HFF-Myc (cell line): ENCODE measurements at regions not wholly inside any gene's neighbourhood (a gene's known extent, or its start where the extent isn't known, plus 50 kb on each side); places are given as distances from the start of the nearest gene placed in this dataset.

Experiments used
- DNase-seq: peaks from one replicate; pipeline ENCODE4 v3.0.0-alpha.2; 2011; ENCODE audit warnings: low read depth; ENCODE audit errors: extremely low read depth
- H3K4me3 ChIP-seq: replicated peaks from 2 replicates; pipeline ENCODE4 v1.5.1; 2011; ENCODE audit warnings: low read depth, mild to moderate bottlenecking, control low read depth, low read length
- TF ChIP-seq, protein P1 (sequence below): IDR thresholded peaks from 2 replicates; pipeline ENCODE4 v1.5.1; 2012; ENCODE audit warnings: mild to moderate bottlenecking, low read depth, low read length, control low read depth; ENCODE audit errors: missing control alignments

DNA sequence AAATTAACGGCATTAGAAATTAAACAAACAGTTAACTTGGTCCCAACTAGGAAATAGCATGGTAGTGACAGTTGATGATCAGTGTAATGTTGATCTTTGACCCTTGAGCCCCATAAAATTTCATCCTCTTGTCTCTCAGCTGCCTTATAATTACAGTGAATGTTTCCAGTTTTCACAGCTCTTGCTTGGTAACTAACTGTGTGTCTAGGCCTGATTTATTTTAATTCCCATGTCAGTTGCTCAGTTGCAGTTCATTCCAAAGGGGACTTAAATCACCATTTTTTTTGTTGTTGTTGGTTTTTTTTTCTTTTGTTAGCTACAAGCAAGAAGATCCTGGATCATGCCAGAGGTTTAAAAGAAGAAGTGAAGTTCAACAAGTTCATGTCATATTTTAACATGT is 1883.7 kb upstream of the FLRT2 start:
- no peak overlapping the region for H3K4me3 ChIP-seq
- TF ChIP-seq, protein P1, sequence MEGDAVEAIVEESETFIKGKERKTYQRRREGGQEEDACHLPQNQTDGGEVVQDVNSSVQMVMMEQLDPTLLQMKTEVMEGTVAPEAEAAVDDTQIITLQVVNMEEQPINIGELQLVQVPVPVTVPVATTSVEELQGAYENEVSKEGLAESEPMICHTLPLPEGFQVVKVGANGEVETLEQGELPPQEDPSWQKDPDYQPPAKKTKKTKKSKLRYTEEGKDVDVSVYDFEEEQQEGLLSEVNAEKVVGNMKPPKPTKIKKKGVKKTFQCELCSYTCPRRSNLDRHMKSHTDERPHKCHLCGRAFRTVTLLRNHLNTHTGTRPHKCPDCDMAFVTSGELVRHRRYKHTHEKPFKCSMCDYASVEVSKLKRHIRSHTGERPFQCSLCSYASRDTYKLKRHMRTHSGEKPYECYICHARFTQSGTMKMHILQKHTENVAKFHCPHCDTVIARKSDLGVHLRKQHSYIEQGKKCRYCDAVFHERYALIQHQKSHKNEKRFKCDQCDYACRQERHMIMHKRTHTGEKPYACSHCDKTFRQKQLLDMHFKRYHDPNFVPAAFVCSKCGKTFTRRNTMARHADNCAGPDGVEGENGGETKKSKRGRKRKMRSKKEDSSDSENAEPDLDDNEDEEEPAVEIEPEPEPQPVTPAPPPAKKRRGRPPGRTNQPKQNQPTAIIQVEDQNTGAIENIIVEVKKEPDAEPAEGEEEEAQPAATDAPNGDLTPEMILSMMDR, result no peak
- DNase-seq, result no peak

DNA sequence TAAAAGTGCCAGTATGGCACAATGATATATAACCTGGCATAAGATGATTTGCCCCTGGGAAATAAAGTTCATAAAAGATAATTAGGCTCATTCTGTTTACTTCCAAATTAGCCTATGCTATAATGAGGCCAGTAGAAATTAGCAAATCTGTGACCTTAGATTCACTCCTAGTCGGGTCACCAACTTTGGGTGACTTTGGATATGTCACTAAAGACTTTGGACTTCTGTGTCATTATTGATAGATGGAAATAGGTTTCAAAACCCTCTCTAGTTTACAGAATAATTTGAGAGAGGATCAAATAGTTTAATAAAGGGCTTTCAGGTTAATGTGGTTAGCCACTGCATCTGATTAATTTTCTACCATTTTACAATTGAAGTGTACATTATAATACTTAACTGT is 1869.3 kb upstream of the FLRT2 start:
- TF ChIP-seq, protein P1, result no peak
- H3K4me3 ChIP-seq, result no peak overlapping the region

DNA sequence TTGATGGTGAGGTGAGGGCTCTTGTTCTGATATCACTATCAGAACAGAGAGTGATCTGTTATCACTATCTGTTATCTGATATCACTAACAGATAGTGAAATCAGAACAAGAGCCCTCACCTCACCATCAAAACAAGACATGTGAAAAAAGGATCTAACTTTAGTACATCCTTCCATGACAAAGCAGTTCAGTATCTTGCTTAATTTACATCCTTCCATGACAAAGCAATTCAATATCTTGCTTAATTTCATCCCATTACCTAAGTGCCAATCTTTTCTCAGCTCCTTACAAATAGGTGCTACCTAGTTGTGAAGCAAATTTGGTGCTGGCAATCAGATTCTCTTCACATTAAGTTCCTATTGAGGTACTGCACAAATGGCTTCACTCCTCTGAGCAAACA is 1865.6 kb upstream of the FLRT2 start:
- no peak overlapping the region for H3K4me3 ChIP-seq
- TF ChIP-seq, protein P1, result no peak
- DNase-seq, result no peak

More for the DNA sequence above, 1869.3 kb upstream of the FLRT2 start:
- no peak for DNase-seq

DNA sequence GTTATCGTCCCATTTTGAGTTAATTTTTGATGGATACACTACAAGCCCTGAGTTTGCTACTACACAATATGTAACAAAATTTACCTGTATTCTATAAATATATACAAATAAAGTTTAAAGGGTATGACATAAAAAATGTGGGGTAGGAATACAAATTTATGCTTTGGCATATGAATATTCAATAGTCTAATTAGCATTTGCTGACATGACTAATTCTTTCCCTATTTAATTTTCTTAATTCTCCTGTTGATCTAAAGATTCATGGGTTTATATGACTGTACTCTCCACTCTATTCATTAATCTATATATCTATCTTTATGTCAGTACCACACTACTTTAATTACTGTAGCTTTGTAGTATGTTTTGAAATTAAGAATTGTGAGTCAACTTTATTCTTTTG is 1840.7 kb upstream of the FLRT2 start:
- DNase-seq, result no peak
- no peak overlapping the region for H3K4me3 ChIP-seq
- TF ChIP-seq, protein P1, result no peak

DNA sequence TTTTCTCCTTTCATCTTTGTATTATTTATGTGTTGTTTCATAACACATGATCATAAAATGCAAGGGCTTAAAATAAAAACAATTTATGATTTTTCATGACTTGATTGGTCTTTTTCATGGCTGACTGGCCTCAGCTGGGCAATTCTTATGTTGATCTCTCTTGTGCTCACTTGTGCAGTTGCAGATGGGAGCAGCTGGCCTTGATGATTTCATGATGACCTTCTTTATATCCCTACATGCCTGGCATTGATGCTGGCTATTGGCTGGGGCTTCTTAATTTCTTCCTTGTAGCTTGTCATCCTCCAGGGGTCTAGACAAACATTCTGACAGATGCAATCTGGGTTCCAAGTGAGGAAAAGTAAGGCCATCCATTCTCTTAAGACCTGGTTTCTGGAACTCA is 1832.8 kb upstream of the FLRT2 start:
- TF ChIP-seq, protein P1, result no peak
- DNase-seq, result no peak

DNA sequence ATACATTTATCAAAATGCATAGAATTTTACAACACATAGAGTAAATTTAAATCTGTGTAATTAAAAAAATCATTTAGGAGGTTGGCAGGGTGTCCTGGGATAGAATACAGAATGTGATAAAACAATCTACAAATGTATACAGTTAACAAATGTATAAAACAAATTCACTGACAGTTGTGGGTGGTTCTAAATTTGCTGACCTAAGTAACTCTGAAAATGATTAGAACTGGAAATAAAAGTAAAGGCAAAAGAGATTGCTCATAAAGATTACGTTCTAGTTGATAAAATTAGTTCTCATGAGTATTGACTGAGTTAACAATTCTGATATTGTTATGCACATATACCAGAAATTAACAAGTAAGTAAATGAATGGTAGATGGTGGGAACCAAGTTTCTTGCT is 1827.3 kb upstream of the FLRT2 start:
- TF ChIP-seq, protein P1, result no peak
- DNase-seq, result no peak
- no peak overlapping the region for H3K4me3 ChIP-seq

More for the DNA sequence above, 1832.8 kb upstream of the FLRT2 start:
- no peak overlapping the region for H3K4me3 ChIP-seq

DNA sequence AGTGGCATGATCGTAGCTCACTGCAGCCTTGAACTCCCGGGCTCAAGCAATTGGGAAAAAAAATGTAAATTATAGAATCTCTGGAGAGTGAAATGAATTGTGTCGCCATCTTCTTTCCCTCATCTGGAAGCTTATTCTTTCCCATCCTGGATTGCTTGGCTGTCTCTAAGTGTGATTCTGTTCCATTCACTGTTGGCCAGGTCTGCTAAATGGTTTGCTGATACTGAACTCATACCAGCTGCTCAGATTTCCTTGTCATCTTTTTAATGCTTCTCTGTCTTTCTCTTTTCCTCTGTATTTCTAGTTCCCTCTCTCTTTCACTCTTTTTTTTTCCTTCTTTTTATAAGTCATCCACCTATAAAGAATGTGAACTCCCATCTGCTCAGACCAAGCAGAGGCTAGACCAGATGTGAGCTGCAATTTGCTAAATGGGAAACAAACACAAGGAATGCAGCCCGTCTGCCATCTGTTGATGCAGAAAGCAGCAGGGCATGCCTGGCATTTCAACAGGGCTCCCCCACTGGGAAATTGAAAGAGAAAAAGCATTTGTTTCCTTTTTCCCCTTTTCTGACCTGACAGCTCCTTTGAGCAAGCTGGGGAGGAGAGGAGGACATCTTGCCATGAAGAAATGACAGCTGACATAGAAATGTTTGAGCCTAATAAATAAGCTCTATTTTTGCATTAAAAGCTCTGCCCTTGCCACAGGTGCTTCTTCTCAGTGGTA is 1823.6 kb upstream of the FLRT2 start:
- no peak overlapping the region for H3K4me3 ChIP-seq
- TF ChIP-seq, protein P1, result no peak
- peak; percentile 15 for DNase-seq
